ENCODE measurements at regions not wholly inside any gene's neighbourhood (a gene's known extent, or its start where the extent isn't known, plus 50 kb on each side); places are given as distances from the start of the nearest gene placed in this dataset.

DNA sequence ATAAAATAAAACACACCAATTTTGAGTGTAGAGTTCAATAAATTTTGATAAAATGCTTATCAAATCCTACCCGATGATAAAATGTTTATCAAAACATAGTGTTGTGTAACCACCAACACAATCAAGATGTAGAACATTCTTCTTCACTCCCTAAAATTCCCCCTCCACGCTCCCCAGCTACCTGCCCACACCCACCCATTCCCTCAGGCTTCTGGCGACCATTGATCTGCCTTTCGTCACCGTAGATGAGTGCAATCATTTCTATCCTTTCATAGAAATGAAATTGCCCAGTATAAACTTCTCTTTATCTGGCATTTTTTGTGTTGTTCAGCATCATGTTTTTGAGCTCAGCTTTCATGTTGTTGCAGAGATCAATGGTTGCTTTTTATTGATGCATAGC lies 90.7 kb upstream of the TBX3 start:
- TF ChIP-seq, protein P1, sequence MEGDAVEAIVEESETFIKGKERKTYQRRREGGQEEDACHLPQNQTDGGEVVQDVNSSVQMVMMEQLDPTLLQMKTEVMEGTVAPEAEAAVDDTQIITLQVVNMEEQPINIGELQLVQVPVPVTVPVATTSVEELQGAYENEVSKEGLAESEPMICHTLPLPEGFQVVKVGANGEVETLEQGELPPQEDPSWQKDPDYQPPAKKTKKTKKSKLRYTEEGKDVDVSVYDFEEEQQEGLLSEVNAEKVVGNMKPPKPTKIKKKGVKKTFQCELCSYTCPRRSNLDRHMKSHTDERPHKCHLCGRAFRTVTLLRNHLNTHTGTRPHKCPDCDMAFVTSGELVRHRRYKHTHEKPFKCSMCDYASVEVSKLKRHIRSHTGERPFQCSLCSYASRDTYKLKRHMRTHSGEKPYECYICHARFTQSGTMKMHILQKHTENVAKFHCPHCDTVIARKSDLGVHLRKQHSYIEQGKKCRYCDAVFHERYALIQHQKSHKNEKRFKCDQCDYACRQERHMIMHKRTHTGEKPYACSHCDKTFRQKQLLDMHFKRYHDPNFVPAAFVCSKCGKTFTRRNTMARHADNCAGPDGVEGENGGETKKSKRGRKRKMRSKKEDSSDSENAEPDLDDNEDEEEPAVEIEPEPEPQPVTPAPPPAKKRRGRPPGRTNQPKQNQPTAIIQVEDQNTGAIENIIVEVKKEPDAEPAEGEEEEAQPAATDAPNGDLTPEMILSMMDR (IDR thresholded peaks at IDR 0.05; ENCODE audit: low read length), result no peak
- TF ChIP-seq EZH2 (IDR thresholded peaks at IDR 0.05; ENCODE audit: borderline replicate concordance, low read length), result no peak

Measured in OCI-LY1 (cell line).